Bronchial epithelial cell (primary cell): ENCODE measurements at regions not wholly inside any gene's neighbourhood (a gene's known extent, or its start where the extent isn't known, plus 50 kb on each side); places are given as distances from the start of the nearest gene placed in this dataset.
"Not testable (repeated sequence)": the region's sequence is repeated elsewhere in the genome, so short reads cannot be mapped to it uniquely, and the experiment has no call there.

Experiments used
- DNase-seq: peaks from one replicate; pipeline ENCODE4 v3.0.0-alpha.2; 2010; ENCODE audit warnings: low read depth
- FAIRE-seq: peaks from 2 replicates; lab custom pipeline; 2011; peaks lifted over from hg19 to GRCh38; lab: Jason Lieb, UNC
- H3K27me3 ChIP-seq: 2 replicates; pipeline ENCODE4 v1.5.1; 2011; ENCODE audit warnings: low read length; ENCODE audit not compliant: control insufficient read depth, insufficient read depth
- H3K36me3 ChIP-seq: 2 replicates; pipeline ENCODE4 v1.5.1; 2011; ENCODE audit warnings: low read length; ENCODE audit not compliant: control insufficient read depth, insufficient read depth
- H3K4me3 ChIP-seq: 2 replicates; pipeline ENCODE4 v1.5.1; 2011; ENCODE audit warnings: mild to moderate bottlenecking, low read depth, low read length, control low read depth
- CTCF ChIP-seq: IDR thresholded peaks from 2 replicates; pipeline ENCODE4 v1.5.1; 2011; ENCODE audit warnings: mild to moderate bottlenecking, moderate library complexity, low read length, control low read depth, inconsistent platforms; ENCODE audit not compliant: insufficient read depth, severe bottlenecking

- Histone ChIP-seq H3K27me3 (no peaks in the 10 kb centered on the region), H3K36me3 (no peaks in the 10 kb centered on the region), H3K4me3 (no peak overlapping the region)
- FAIRE-seq (no peak), DNase-seq (peak; percentile 34)
- no peak for TF ChIP-seq CTCF
Observed at GRCh38 chr20:11499101-11499634, 418.5 kb upstream of the BTBD3 start.

GRCh38 chr20:11502061-11502460 lies 415.6 kb upstream of the BTBD3 start:
- no peak for DNase-seq
- Histone ChIP-seq H3K36me3 (no peaks in the 10 kb centered on the region), H3K4me3 (no peak overlapping the region), H3K27me3 (no peaks in the 10 kb centered on the region)
- no peak for FAIRE-seq
- no peak for TF ChIP-seq CTCF

- Histone ChIP-seq H3K4me3 (no peak overlapping the region), H3K36me3 (no peaks in the 10 kb centered on the region), H3K27me3 (no peaks in the 10 kb centered on the region)
- FAIRE-seq (no peak), DNase-seq (no peak)
- no peak for TF ChIP-seq CTCF
Observed at GRCh38 chr20:11502671-11503070, 415.0 kb upstream of the BTBD3 start.

- TF ChIP-seq CTCF = no peak
- H3K36me3 ChIP-seq = no peaks in the 10 kb centered on the region
- no peaks in the 10 kb centered on the region for H3K27me3 ChIP-seq
- DNase-seq (peak; percentile 62), FAIRE-seq (no peak)
- no peak overlapping the region for H3K4me3 ChIP-seq
Observed at GRCh38 chr20:11509776-11510175, 407.9 kb upstream of the BTBD3 start.

GRCh38 chr20:11511821-11512220 lies 405.9 kb upstream of the BTBD3 start:
- no peak overlapping the region for H3K4me3 ChIP-seq
- DNase-seq (peak; percentile 18), FAIRE-seq (no peak)
- no peak for TF ChIP-seq CTCF
- no peaks in the 10 kb centered on the region for H3K36me3 ChIP-seq
- no peaks in the 10 kb centered on the region for H3K27me3 ChIP-seq

GRCh38 chr20:11513241-11513745 lies 404.4 kb upstream of the BTBD3 start:
- not testable (repeated sequence) for FAIRE-seq

More at GRCh38 chr20:11513241-11513745, 404.4 kb upstream of the BTBD3 start:
- not testable (repeated sequence) for H3K36me3 ChIP-seq, H3K4me3 ChIP-seq, H3K27me3 ChIP-seq, DNase-seq
